Loucy (cell line): ENCODE measurements at regions not wholly inside any gene's neighbourhood (a gene's known extent, or its start where the extent isn't known, plus 50 kb on each side); places are given as distances from the start of the nearest gene placed in this dataset.

Source experiments
- CTCF ChIP-seq: fragments of 200-600 bp; sonication (generic); conservative IDR thresholded peaks from 2 replicates; pipeline ENCODE4 v1.5.1; 2014; ENCODE audit warnings: mild to moderate bottlenecking, antibody characterized with exemption, low read length
- EZH2phosphoT487 ChIP-seq: fragments of 200-600 bp; IDR thresholded peaks from 2 replicates; pipeline ENCODE4 v1.6.1; 2018; ENCODE audit warnings: antibody characterized with exemption, mild to moderate bottlenecking, moderate library complexity, borderline replicate concordance

GRCh38 chr4:38195911-38196310, 235.7 kb downstream of the PTTG2 start:
- TF ChIP-seq CTCF = no peak
- no peak for TF ChIP-seq EZH2phosphoT487
